Mesenchymal stem cell (in vitro differentiated cells and primary cell): ENCODE measurements at regions not wholly inside any gene's neighbourhood (a gene's known extent, or its start where the extent isn't known, plus 50 kb on each side); places are given as distances from the start of the nearest gene placed in this dataset. TPM values are rescaled to one million over a fixed set of nuclear protein-coding genes. Genes with fewer than 3 reads are reported as not detected.

ENCODE experiments used
- DNase-seq: peaks from one replicate; pipeline ENCODE4 v3.0.0-alpha.2; 2013
- H2AFZ ChIP-seq: one replicate; pipeline ENCODE4 v1.6.1; 2013; ENCODE audit warnings: low read depth, mild to moderate bottlenecking, control low read depth, inconsistent platforms, low read length, moderate library complexity
- H2AK5ac ChIP-seq: 2 replicates; pipeline ENCODE4 v1.6.1; 2013; ENCODE audit warnings: low read length, moderate library complexity, mild to moderate bottlenecking, inconsistent platforms; ENCODE audit not compliant: severe bottlenecking
- H2BK120ac ChIP-seq: one replicate; pipeline ENCODE4 v1.6.1; 2013; ENCODE audit warnings: low read depth, mild to moderate bottlenecking, inconsistent platforms, low read length, moderate library complexity
- H2BK12ac ChIP-seq, 2 experiments: one replicate each; pipeline ENCODE4 v1.6.1; 2013; ENCODE audit warnings: inconsistent platforms in 2 of 2, low read length in 2 of 2, mild to moderate bottlenecking in 2 of 2, moderate library complexity in 2 of 2, control low read depth in 1 of 2
- H2BK15ac ChIP-seq: one replicate; pipeline ENCODE4 v1.6.1; 2013; ENCODE audit warnings: mild to moderate bottlenecking, low read depth, inconsistent platforms; ENCODE audit not compliant: poor library complexity, severe bottlenecking
- H2BK5ac ChIP-seq: 2 replicates; pipeline ENCODE4 v1.6.1; 2013; ENCODE audit warnings: low read depth, mild to moderate bottlenecking, low read length, control low read depth, inconsistent platforms; ENCODE audit not compliant: poor library complexity, severe bottlenecking
- H3K14ac ChIP-seq, 2 experiments: one replicate each; pipeline ENCODE4 v1.6.1; 2013; ENCODE audit warnings: inconsistent platforms in 2 of 2, low read length in 2 of 2, control low read depth in 1 of 2, mild to moderate bottlenecking in 1 of 2, moderate library complexity in 1 of 2
- H3K18ac ChIP-seq, 2 experiments: one replicate each; pipeline ENCODE4 v1.6.1; 2013; ENCODE audit warnings: inconsistent platforms in 2 of 2, low read length in 2 of 2, control low read depth in 1 of 2, low read depth in 1 of 2, mild to moderate bottlenecking in 1 of 2
- H3K23ac ChIP-seq, 2 experiments: one replicate each; pipeline ENCODE4 v1.6.1; 2013; ENCODE audit warnings: inconsistent platforms in 2 of 2, low read length in 2 of 2, mild to moderate bottlenecking in 2 of 2, moderate library complexity in 2 of 2, control low read depth in 1 of 2
- H3K27ac ChIP-seq: 2 replicates; pipeline ENCODE4 v1.5.1; 2013; ENCODE audit warnings: mild to moderate bottlenecking, moderate library complexity, low read length, control low read depth, inconsistent platforms; ENCODE audit not compliant: poor library complexity, severe bottlenecking
- H3K27me3 ChIP-seq, 2 experiments: 2 replicates each; pipeline versions ENCODE4 v1.6.1 to v1.7.0; 2013; ENCODE audit warnings: low read length in 2 of 2, mild to moderate bottlenecking in 2 of 2, moderate library complexity in 2 of 2, control low read depth in 1 of 2, inconsistent platforms in 1 of 2; ENCODE audit not compliant: control insufficient read depth in 1 of 2, insufficient read depth in 1 of 2
- H3K36me3 ChIP-seq, 2 experiments: 2 replicates each; pipeline versions ENCODE4 v1.6.1 to v1.7.0; 2013; ENCODE audit warnings: low read length in 2 of 2, control low read depth in 1 of 2, inconsistent platforms in 1 of 2, low read depth in 1 of 2, mild to moderate bottlenecking in 1 of 2; ENCODE audit not compliant: insufficient read depth in 2 of 2, control insufficient read depth in 1 of 2
- H3K4ac ChIP-seq, 2 experiments: one replicate each; pipeline ENCODE4 v1.6.1; 2013; ENCODE audit warnings: inconsistent platforms in 2 of 2, low read length in 2 of 2, mild to moderate bottlenecking in 2 of 2, moderate library complexity in 2 of 2, control low read depth in 1 of 2, low read depth in 1 of 2
- H3K4me1 ChIP-seq: 2 replicates; pipeline ENCODE4 v1.6.1; 2013; ENCODE audit warnings: low read depth, low read length, control low read depth; ENCODE audit not compliant: control insufficient read depth, insufficient read depth
- H3K4me2 ChIP-seq: 2 replicates; pipeline ENCODE4 v1.6.1; 2013; ENCODE audit warnings: low read length, mild to moderate bottlenecking, inconsistent platforms; ENCODE audit not compliant: poor library complexity, severe bottlenecking
- H3K4me3 ChIP-seq, 2 experiments: 2 replicates each; pipeline versions ENCODE4 v1.5.1 to v1.7.0; 2013; ENCODE audit warnings: low read length in 2 of 2, mild to moderate bottlenecking in 2 of 2, control low read depth in 1 of 2, low read depth in 1 of 2; ENCODE audit not compliant: insufficient read depth in 1 of 2
- H3K79me1 ChIP-seq: replicated peaks from 2 replicates; pipeline ENCODE4 v1.6.1; 2013; ENCODE audit warnings: mild to moderate bottlenecking, control low read depth, low read length, inconsistent platforms; ENCODE audit not compliant: poor library complexity, severe bottlenecking
- H3K9ac ChIP-seq: 2 replicates; pipeline ENCODE4 v1.7.0; 2013; ENCODE audit warnings: mild to moderate bottlenecking, low read length, moderate library complexity
- H3K9me3 ChIP-seq: 2 replicates; pipeline ENCODE4 v1.7.0; 2013; ENCODE audit warnings: mild to moderate bottlenecking, low read length; ENCODE audit not compliant: control insufficient read depth
- H4K8ac ChIP-seq: one replicate; pipeline ENCODE4 v1.6.1; 2013; ENCODE audit warnings: inconsistent platforms, mild to moderate bottlenecking, low read length, moderate library complexity
- H4K91ac ChIP-seq: one replicate; pipeline ENCODE4 v1.6.1; 2013; ENCODE audit warnings: mild to moderate bottlenecking, low read length, inconsistent platforms
- WGBS: methylation state at CpG from one replicate; pipeline ENCODE4 v1.1.7; 2013; ENCODE audit warnings: mixed read lengths; 5-methylcytosine and 5-hydroxymethylcytosine counted together
- small RNA-seq: library from polyadenylated mRNA; stranded (forward); fragments of <200 nt; extraction: miRNeasy Mini kit (QIAGEN cat#:217004); gene quantifications from one replicate; pipeline ENCODE3, GENCODE V24; 2013; ENCODE audit warnings: low read depth

DNA sequence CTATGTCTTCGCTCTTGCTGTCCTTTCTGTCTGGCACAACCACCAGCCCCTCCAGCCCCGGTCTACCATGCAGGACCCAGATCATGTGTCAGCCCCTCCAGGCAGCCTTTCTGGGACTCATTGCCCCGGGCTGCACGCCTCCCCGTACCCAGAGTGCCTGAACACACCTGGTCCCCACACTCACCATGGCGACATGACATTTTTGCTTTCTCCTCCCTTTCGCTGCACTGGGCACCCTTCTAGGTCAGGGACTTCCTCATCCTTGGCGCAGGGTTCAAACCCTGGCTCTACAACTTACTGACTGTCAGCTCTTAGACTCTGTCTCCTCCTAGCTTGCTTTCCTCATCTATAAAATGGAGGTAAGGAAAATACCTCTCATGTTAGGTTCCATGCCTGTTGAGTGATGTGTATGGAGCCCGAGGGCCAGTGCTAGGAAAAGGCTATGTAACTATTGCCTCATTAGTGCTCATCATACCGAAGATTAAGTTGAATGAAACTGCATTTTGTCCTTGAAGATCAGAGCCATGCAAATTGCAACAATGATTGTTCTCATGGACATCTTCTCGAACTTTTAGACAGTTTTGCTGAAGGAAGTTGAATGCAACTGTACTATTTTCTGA, 49.7 kb upstream of the TIAM2 start:
- WGBS, result 89% methylated on average over 9 of the region's 11 CpGs
- Histone ChIP-seq H3K9ac (no peak overlapping the region), H2BK15ac (no peak overlapping the region), H2BK5ac (no peak overlapping the region), H3K27ac (no peak overlapping the region), H3K4me1 (no peaks in the 10 kb centered on the region), H2BK120ac (no peak overlapping the region), H2BK12ac (no peak overlapping the region), H4K91ac (no peak overlapping the region), H3K18ac (no peak overlapping the region), H3K4me3 (no peak overlapping the region), H3K14ac (no peak overlapping the region), H4K8ac (no peak overlapping the region), H3K4me2 (no peak overlapping the region), H3K27me3 (no peaks in the 10 kb centered on the region), H3K36me3 (peaks cover 0 to 8% of the 10 kb centered on the region in 2 experiments), H3K23ac (no peak overlapping the region), H3K4ac (no peak overlapping the region), H3K79me1 (no peaks in the 10 kb centered on the region), H3K9me3 (no peaks in the 10 kb centered on the region), H2AK5ac (no peak overlapping the region), H2AFZ (no peak overlapping the region)
- DNase-seq, result no peak

Small RNA genes in the stretch of these regions (small RNA-seq; reads per million reads assigned to genes)
- gene RF00096, result not detected
